ENCODE measurements at regions not wholly inside any gene's neighbourhood (a gene's known extent, or its start where the extent isn't known, plus 50 kb on each side); places are given as distances from the start of the nearest gene placed in this dataset.

DNA sequence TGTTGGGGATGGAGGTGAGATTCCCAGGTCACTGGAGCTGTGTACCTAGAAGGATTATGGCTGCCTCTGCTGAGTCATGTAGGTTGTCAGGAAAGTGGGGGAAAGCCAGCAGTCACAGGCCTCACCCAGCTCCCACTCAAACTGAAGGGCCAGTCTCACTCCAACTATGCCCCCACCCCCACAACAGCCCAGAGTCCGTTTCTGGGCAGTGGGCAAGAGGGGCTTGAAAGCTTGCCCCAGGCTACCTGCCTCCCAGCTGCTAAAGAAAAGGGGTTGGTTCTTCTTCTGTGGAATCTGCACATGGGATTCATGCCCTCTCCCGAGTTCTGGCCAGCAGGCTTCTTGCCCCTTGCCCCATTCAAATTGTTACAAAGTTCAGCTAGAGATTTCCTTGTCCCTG is 116.0 kb upstream of the PGRMC2 start:
- ChIA-PET CTCF (no interaction called here), POLR2A (no interaction called here)
- TF ChIP-seq ZNF654 (tag by site-specific recombination; IDR thresholded peaks at IDR 0.05; ENCODE audit: low read depth) (no peak), ZNF571 (tag by site-specific recombination; IDR thresholded peaks at IDR 0.05) (no peak), ZNF621 (tag by site-specific recombination; IDR thresholded peaks at IDR 0.05) (no peak), ZNF830 (tag by site-specific recombination; IDR thresholded peaks at IDR 0.05; ENCODE audit: low read depth) (no peak), ZNF23 (tag by site-specific recombination; IDR thresholded peaks at IDR 0.05; ENCODE audit: borderline replicate concordance) (no peak), HOXA7 (CRISPR knock-in tag; IDR thresholded peaks at IDR 0.05; ENCODE audit: borderline replicate concordance) (no peak), ZNF658 (tag by site-specific recombination; IDR thresholded peaks at IDR 0.05) (no peak), ZNF19 (tag by site-specific recombination; IDR thresholded peaks at IDR 0.05; ENCODE audit: low read depth) (no peak)
- TF ChIP-seq, protein P1, sequence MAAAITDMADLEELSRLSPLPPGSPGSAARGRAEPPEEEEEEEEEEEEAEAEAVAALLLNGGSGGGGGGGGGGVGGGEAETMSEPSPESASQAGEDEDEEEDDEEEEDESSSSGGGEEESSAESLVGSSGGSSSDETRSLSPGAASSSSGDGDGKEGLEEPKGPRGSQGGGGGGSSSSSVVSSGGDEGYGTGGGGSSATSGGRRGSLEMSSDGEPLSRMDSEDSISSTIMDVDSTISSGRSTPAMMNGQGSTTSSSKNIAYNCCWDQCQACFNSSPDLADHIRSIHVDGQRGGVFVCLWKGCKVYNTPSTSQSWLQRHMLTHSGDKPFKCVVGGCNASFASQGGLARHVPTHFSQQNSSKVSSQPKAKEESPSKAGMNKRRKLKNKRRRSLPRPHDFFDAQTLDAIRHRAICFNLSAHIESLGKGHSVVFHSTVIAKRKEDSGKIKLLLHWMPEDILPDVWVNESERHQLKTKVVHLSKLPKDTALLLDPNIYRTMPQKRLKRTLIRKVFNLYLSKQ (tag by site-specific recombination; IDR thresholded peaks at IDR 0.05; ENCODE audit: borderline replicate concordance): no peak
- TF ChIP-seq, protein P2, sequence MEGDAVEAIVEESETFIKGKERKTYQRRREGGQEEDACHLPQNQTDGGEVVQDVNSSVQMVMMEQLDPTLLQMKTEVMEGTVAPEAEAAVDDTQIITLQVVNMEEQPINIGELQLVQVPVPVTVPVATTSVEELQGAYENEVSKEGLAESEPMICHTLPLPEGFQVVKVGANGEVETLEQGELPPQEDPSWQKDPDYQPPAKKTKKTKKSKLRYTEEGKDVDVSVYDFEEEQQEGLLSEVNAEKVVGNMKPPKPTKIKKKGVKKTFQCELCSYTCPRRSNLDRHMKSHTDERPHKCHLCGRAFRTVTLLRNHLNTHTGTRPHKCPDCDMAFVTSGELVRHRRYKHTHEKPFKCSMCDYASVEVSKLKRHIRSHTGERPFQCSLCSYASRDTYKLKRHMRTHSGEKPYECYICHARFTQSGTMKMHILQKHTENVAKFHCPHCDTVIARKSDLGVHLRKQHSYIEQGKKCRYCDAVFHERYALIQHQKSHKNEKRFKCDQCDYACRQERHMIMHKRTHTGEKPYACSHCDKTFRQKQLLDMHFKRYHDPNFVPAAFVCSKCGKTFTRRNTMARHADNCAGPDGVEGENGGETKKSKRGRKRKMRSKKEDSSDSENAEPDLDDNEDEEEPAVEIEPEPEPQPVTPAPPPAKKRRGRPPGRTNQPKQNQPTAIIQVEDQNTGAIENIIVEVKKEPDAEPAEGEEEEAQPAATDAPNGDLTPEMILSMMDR (tag by site-specific recombination; IDR thresholded peaks at IDR 0.05): no peak
- no peaks in the 10 kb centered on the region for H3K9me3 ChIP-seq (ENCODE audit: control insufficient read depth, insufficient read depth, low read depth, low read length)
- no peak overlapping the region for H3K4me3 ChIP-seq (ENCODE audit: low read depth, low read length)
- no peaks in the 10 kb centered on the region for H3K36me3 ChIP-seq (ENCODE audit: control insufficient read depth in 2 of 2, insufficient read depth in 1 of 2, low read length in 2 of 2)
- no peaks in the 10 kb centered on the region for H3K4me1 ChIP-seq (ENCODE audit: control insufficient read depth, insufficient read depth, low read length)
- no peak overlapping the region for H3K27ac ChIP-seq (ENCODE audit: extremely low read depth, low read depth, low read length)

DNA sequence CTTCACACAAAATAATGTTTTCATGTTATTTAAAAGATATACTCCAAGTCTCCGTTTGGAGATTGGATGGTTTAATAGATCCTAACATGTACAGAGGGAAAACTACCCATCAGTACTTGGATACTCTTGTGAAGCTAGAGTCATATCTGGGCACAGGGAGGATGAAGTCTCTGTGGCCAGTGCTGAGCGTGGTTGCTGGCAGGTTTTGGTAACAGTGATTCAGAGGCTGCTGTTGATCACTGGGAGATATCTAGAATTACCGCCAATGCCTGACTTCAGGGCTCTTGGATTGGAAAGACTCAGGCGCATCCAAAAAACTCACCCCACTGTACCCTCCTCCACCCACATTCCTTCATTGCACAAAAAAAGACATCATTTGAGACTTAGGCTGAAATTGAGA is 107.2 kb upstream of the PGRMC2 start:
- Histone ChIP-seq H3K36me3 (ENCODE audit: control insufficient read depth in 2 of 2, insufficient read depth in 1 of 2, low read length in 2 of 2) (no peaks in the 10 kb centered on the region), H3K4me1 (ENCODE audit: control insufficient read depth, insufficient read depth, low read length) (peaks cover 3% of the 10 kb centered on the region), H3K9me3 (ENCODE audit: control insufficient read depth, insufficient read depth, low read depth, low read length) (no peaks in the 10 kb centered on the region), H3K27ac (ENCODE audit: extremely low read depth, low read depth, low read length) (no peak overlapping the region), H3K4me3 (ENCODE audit: low read depth, low read length) (no peak overlapping the region)
- ChIA-PET POLR2A (no interaction called here), CTCF (interaction anchor here (0.6 to 0.7 kb wide), 2 partner anchors 19 to 70 kb away, joined by 3 to 5 read pairs; no protein-coding TSS in a partner anchor)
- no peak for TF ChIP-seq SCRT1 (tag by site-specific recombination; IDR thresholded peaks at IDR 0.05; ENCODE audit: borderline replicate concordance)
- TF ChIP-seq ZNF24 (tag by site-specific recombination; IDR thresholded peaks at IDR 0.05): no peak
- TF ChIP-seq ZNF175 (tag by site-specific recombination; IDR thresholded peaks at IDR 0.05): no peak
- TF ChIP-seq ZNF169 (tag by site-specific recombination; IDR thresholded peaks at IDR 0.05): no peak
- TF ChIP-seq ZNF146 (tag by site-specific recombination; IDR thresholded peaks at IDR 0.05): no peak
- TF ChIP-seq OVOL3 (tag by site-specific recombination; IDR thresholded peaks at IDR 0.05): no peak
- no peak for TF ChIP-seq GLIS1 (tag by site-specific recombination; IDR thresholded peaks at IDR 0.05)
- TF ChIP-seq ZNF76 (tag by site-specific recombination; IDR thresholded peaks at IDR 0.05; ENCODE audit: borderline replicate concordance, low read depth): no peak
- no peak for TF ChIP-seq ZNF48 (tag by site-specific recombination; IDR thresholded peaks at IDR 0.05)
- TF ChIP-seq ZNF621 (tag by site-specific recombination; IDR thresholded peaks at IDR 0.05): no peak
- no peak for TF ChIP-seq REPIN1 (tag by site-specific recombination; IDR thresholded peaks at IDR 0.05; ENCODE audit: low read depth)
- TF ChIP-seq ZNF514 (tag by site-specific recombination; IDR thresholded peaks at IDR 0.05): no peak
- no peak for TF ChIP-seq HOXA7 (CRISPR knock-in tag; IDR thresholded peaks at IDR 0.05; ENCODE audit: borderline replicate concordance)
- TF ChIP-seq ZBTB21 (tag by site-specific recombination; IDR thresholded peaks at IDR 0.05): no peak
- TF ChIP-seq TCF7L2 (IDR thresholded peaks at IDR 0.05; ENCODE audit: borderline replicate concordance, low read depth, low read length): no peak
- TF ChIP-seq GFI1B (tag by site-specific recombination; IDR thresholded peaks at IDR 0.05): no peak
- TF ChIP-seq, protein P3, sequence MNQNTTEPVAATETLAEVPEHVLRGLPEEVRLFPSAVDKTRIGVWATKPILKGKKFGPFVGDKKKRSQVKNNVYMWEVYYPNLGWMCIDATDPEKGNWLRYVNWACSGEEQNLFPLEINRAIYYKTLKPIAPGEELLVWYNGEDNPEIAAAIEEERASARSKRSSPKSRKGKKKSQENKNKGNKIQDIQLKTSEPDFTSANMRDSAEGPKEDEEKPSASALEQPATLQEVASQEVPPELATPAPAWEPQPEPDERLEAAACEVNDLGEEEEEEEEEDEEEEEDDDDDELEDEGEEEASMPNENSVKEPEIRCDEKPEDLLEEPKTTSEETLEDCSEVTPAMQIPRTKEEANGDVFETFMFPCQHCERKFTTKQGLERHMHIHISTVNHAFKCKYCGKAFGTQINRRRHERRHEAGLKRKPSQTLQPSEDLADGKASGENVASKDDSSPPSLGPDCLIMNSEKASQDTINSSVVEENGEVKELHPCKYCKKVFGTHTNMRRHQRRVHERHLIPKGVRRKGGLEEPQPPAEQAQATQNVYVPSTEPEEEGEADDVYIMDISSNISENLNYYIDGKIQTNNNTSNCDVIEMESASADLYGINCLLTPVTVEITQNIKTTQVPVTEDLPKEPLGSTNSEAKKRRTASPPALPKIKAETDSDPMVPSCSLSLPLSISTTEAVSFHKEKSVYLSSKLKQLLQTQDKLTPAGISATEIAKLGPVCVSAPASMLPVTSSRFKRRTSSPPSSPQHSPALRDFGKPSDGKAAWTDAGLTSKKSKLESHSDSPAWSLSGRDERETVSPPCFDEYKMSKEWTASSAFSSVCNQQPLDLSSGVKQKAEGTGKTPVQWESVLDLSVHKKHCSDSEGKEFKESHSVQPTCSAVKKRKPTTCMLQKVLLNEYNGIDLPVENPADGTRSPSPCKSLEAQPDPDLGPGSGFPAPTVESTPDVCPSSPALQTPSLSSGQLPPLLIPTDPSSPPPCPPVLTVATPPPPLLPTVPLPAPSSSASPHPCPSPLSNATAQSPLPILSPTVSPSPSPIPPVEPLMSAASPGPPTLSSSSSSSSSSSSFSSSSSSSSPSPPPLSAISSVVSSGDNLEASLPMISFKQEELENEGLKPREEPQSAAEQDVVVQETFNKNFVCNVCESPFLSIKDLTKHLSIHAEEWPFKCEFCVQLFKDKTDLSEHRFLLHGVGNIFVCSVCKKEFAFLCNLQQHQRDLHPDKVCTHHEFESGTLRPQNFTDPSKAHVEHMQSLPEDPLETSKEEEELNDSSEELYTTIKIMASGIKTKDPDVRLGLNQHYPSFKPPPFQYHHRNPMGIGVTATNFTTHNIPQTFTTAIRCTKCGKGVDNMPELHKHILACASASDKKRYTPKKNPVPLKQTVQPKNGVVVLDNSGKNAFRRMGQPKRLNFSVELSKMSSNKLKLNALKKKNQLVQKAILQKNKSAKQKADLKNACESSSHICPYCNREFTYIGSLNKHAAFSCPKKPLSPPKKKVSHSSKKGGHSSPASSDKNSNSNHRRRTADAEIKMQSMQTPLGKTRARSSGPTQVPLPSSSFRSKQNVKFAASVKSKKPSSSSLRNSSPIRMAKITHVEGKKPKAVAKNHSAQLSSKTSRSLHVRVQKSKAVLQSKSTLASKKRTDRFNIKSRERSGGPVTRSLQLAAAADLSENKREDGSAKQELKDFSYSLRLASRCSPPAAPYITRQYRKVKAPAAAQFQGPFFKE (tag by site-specific recombination; IDR thresholded peaks at IDR 0.05; ENCODE audit: borderline replicate concordance): no peak
- TF ChIP-seq ZNF600 (tag by site-specific recombination; IDR thresholded peaks at IDR 0.05): no peak
- no peak for TF ChIP-seq ZNF837 (tag by site-specific recombination; IDR thresholded peaks at IDR 0.05)
- TF ChIP-seq ZNF777 (tag by site-specific recombination; IDR thresholded peaks at IDR 0.05; ENCODE audit: borderline replicate concordance): no peak

Data from HEK293 (cell line).